PFSK-1 (cell line): ENCODE measurements at regions not wholly inside any gene's neighbourhood (a gene's known extent, or its start where the extent isn't known, plus 50 kb on each side); places are given as distances from the start of the nearest gene placed in this dataset.

Source experiments
- FOXP2 ChIP-seq: optimal IDR thresholded peaks from 2 replicates; pipeline ENCODE3; 2011; ENCODE audit warnings: borderline replicate concordance, control low read depth, inconsistent platforms; ENCODE audit not compliant: insufficient read depth; ENCODE audit errors: extremely low read length, extremely low read depth
- POLR2AphosphoS5 ChIP-seq: IDR thresholded peaks from 2 replicates; pipeline ENCODE4 v1.6.1; 2012; ENCODE audit warnings: low read depth, mild to moderate bottlenecking, control low read depth, low read length, moderate library complexity
- SIN3A ChIP-seq: IDR thresholded peaks from 2 replicates; pipeline ENCODE4 v1.6.1; 2012; ENCODE audit warnings: mild to moderate bottlenecking, low read length, moderate library complexity, borderline replicate concordance; ENCODE audit not compliant: insufficient read depth
- TAF1 ChIP-seq: IDR thresholded peaks from 2 replicates; pipeline ENCODE4 v1.6.1; 2012; ENCODE audit warnings: low read length, control low read depth, borderline replicate concordance; ENCODE audit not compliant: insufficient read depth
- TF ChIP-seq, protein P1 (sequence below), 2 experiments: IDR thresholded peaks; 2 replicates each; pipeline versions ENCODE4 v1.6.1 to v1.8.0; 2011 to 2012; ENCODE audit warnings: low read depth in 2 of 2, low read length in 2 of 2, control low read depth in 1 of 2, inconsistent platforms in 1 of 2, mild to moderate bottlenecking in 1 of 2, moderate library complexity in 1 of 2; ENCODE audit not compliant: insufficient read depth in 1 of 2

DNA sequence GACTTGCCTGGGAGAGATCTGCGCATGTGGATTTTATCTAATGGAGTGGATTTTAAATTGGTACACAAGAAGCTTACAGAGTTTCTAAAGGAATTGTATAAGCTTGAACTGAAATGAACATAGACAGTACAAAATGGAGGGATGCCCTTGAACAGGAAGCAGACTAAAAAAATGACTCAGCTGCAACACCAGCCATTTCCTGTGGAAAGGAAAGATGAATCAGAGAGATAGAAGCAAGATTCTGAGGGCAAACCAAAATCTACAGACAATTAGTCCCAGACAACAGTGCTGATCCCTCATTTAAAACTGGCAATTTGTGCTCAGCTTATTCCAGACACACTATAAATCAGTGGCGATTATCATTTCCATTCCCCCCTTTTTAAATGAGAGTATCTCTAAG lies 114.6 kb upstream of the TCF21 start:
- TF ChIP-seq, protein P1, sequence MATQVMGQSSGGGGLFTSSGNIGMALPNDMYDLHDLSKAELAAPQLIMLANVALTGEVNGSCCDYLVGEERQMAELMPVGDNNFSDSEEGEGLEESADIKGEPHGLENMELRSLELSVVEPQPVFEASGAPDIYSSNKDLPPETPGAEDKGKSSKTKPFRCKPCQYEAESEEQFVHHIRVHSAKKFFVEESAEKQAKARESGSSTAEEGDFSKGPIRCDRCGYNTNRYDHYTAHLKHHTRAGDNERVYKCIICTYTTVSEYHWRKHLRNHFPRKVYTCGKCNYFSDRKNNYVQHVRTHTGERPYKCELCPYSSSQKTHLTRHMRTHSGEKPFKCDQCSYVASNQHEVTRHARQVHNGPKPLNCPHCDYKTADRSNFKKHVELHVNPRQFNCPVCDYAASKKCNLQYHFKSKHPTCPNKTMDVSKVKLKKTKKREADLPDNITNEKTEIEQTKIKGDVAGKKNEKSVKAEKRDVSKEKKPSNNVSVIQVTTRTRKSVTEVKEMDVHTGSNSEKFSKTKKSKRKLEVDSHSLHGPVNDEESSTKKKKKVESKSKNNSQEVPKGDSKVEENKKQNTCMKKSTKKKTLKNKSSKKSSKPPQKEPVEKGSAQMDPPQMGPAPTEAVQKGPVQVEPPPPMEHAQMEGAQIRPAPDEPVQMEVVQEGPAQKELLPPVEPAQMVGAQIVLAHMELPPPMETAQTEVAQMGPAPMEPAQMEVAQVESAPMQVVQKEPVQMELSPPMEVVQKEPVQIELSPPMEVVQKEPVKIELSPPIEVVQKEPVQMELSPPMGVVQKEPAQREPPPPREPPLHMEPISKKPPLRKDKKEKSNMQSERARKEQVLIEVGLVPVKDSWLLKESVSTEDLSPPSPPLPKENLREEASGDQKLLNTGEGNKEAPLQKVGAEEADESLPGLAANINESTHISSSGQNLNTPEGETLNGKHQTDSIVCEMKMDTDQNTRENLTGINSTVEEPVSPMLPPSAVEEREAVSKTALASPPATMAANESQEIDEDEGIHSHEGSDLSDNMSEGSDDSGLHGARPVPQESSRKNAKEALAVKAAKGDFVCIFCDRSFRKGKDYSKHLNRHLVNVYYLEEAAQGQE (IDR thresholded peaks at IDR 0.05; ENCODE audit: insufficient read depth in 1 of 2, low read depth in 2 of 2, low read length in 2 of 2) = no peak
- no peak for TF ChIP-seq SIN3A
- TF ChIP-seq TAF1 = no peak
- TF ChIP-seq POLR2AphosphoS5 = no peak
- TF ChIP-seq FOXP2 = no peak

DNA sequence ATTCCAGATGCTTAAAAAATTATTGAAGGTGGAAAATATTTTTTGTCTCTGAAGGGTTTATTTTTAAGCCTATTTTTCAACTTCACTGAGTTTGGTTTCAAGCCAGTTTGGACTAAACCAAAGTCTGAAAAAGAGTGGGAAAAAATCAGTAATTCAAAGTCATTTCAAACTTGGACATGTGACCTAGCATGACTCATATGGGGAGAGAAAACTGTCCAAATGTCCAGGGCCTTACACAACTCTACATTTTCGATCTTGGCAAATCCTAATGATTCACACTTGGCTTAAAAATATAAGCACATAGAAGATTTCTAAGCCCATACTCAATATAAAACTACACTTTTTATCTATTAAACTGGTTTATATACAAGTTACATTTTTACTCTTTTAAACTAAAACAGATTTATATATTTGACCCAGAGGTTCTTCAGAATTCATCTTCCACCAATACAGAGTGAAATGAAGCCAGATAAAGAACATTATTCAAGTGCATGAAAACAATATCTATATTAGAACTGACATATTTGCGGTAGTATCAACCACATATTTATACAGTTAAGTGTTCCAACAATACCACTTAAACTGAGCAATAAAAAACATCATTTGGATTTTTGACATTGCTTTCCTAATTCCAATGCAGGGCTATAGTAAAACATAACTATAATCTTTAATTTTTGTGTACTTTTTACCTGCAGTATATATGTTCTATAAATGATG lies 110.3 kb upstream of the TCF21 start:
- TF ChIP-seq TAF1 (no peak), POLR2AphosphoS5 (no peak), FOXP2 (no peak), SIN3A (no peak)
- TF ChIP-seq, protein P1 (IDR thresholded peaks at IDR 0.05; ENCODE audit: insufficient read depth in 1 of 2, low read depth in 2 of 2, low read length in 2 of 2) = no peak

DNA sequence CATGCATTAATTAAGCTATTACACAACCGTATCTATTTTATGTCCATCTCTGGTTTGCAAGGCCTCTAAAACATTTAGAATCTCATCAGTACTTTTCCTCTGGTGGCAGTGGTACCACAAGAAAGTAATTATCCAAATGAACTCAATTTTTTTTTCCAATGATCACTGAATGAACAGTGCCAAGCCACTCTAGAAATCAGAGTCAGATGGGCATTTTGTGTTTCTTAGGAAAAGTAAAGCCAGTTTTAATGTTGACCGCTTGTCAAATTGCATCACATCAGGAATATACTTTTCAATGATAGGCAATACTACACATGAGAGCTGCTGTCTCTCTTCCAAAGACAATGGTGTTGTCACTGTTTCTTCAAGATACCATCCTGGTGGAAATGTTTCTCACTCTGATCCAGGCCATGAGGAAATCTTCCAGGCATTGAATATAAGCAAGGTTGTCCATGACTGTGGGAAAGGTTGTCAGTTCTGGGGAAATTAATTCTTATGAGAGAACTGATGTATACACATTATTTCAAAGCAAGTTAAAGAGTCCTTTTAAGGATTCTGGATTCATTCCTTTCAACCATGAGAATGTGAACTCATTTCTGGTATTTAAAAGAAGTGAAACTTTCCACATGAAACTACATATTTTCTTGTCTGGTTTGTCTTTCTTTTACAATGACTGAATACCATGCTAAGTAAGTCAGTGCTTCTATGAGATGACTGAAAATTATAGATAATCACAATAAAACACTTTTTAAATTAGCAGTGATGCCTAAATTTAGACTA lies 108.8 kb upstream of the TCF21 start:
- TF ChIP-seq, protein P1 (IDR thresholded peaks at IDR 0.05; ENCODE audit: insufficient read depth in 1 of 2, low read depth in 2 of 2, low read length in 2 of 2) = no peak
- no peak for TF ChIP-seq SIN3A

DNA sequence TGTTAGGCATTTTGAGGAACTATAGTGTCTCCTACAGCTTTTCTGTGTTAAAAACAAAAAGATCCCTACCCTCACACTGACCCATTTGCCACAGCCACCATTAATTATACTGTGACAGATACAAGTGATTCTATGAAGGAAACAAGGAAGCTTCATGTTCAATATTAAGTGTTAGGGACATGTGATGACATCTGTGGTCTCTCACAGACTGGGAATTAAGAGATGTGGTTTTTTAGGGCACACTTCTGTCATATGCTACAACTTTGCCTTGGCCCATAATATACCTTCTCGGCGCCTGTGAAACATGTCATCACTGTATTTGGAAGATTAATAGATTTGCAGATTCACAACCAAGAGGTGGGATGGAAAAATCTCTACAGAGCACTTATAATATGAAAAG lies 102.9 kb upstream of the TCF21 start:
- TF ChIP-seq POLR2AphosphoS5 (no peak), SIN3A (no peak), TAF1 (no peak), FOXP2 (no peak)
- TF ChIP-seq, protein P1 (IDR thresholded peaks at IDR 0.05; ENCODE audit: insufficient read depth in 1 of 2, low read depth in 2 of 2, low read length in 2 of 2) = no peak
